ENCODE measurements at regions not wholly inside any gene's neighbourhood (a gene's known extent, or its start where the extent isn't known, plus 50 kb on each side); places are given as distances from the start of the nearest gene placed in this dataset.

GRCh38 chr1:38375035-38375434 lies 328.4 kb upstream of the POU3F1 start:
- DNase-seq, result no peak

- no peak for DNase-seq
These were observed 324.9 kb upstream of the POU3F1 start for GRCh38 chr1:38371505-38371844.

- no peak for DNase-seq
These were observed 324.3 kb upstream of the POU3F1 start for GRCh38 chr1:38370716-38371504.

- no peak for DNase-seq
These were observed 318.6 kb upstream of the POU3F1 start for GRCh38 chr1:38365242-38365641.

- no peak for DNase-seq
These were observed 315.0 kb upstream of the POU3F1 start for GRCh38 chr1:38361566-38361965.

GRCh38 chr1:38360807-38361206 lies 314.2 kb upstream of the POU3F1 start:
- no peak for DNase-seq

- DNase-seq, result no peak
These were observed 307.4 kb upstream of the POU3F1 start for GRCh38 chr1:38353956-38354355.

- no peak for DNase-seq
These were observed 306.3 kb upstream of the POU3F1 start for GRCh38 chr1:38352869-38353268.

- DNase-seq, result no peak
These were observed 301.0 kb upstream of the POU3F1 start for GRCh38 chr1:38347446-38348175.

GRCh38 chr1:38344716-38345115 lies 298.1 kb upstream of the POU3F1 start:
- no peak for DNase-seq

GRCh38 chr1:38341694-38342093 lies 295.1 kb upstream of the POU3F1 start:
- DNase-seq, result no peak

- no peak for DNase-seq
These were observed 293.8 kb upstream of the POU3F1 start for GRCh38 chr1:38340409-38340808.

- no peak for DNase-seq
These were observed 291.1 kb upstream of the POU3F1 start for GRCh38 chr1:38337711-38338110.

GRCh38 chr1:38336961-38337360 lies 290.4 kb upstream of the POU3F1 start:
- no peak for DNase-seq

- DNase-seq, result no peak
These were observed 289.8 kb upstream of the POU3F1 start for GRCh38 chr1:38336301-38336923.

GRCh38 chr1:38334930-38335592 lies 288.5 kb upstream of the POU3F1 start:
- DNase-seq, result peak; percentile 38

GRCh38 chr1:38332649-38333310 lies 286.2 kb upstream of the POU3F1 start:
- DNase-seq, result no peak

GRCh38 chr1:38331496-38332210 lies 285.1 kb upstream of the POU3F1 start:
- no peak for DNase-seq

GRCh38 chr1:38330799-38331198 lies 284.2 kb upstream of the POU3F1 start:
- no peak for DNase-seq

GRCh38 chr1:38329644-38330043 lies 283.1 kb upstream of the POU3F1 start:
- no peak for DNase-seq

GRCh38 chr1:38328278-38329035 lies 281.9 kb upstream of the POU3F1 start:
- DNase-seq, result no peak
